ENCODE measurements at regions not wholly inside any gene's neighbourhood (a gene's known extent, or its start where the extent isn't known, plus 50 kb on each side); places are given as distances from the start of the nearest gene placed in this dataset.

- Histone ChIP-seq H3K4me1 (ENCODE audit: control insufficient read depth, insufficient read depth, low read length) (no peaks in the 10 kb centered on the region), H3K4me3 (ENCODE audit: low read depth in 2 of 2, low read length in 2 of 2) (no peak overlapping the region), H3K9me3 (ENCODE audit: control insufficient read depth, insufficient read depth, low read depth, low read length) (no peaks in the 10 kb centered on the region), H3K36me3 (ENCODE audit: control insufficient read depth, insufficient read depth, low read length) (no peaks in the 10 kb centered on the region), H3K27ac (ENCODE audit: low read length) (no peak overlapping the region), H3K27me3 (ENCODE audit: control insufficient read depth, insufficient read depth, low read length) (no peaks in the 10 kb centered on the region)
- POLR2A ChIA-PET, result no interaction called here
- CTCF ChIA-PET, result no interaction called here
- in situ Hi-C loops (cut with HindIII; ENCODE audit: low pct_unique_long_range_greater_than_20kb, low sequenced_read_pairs), result no loop called here
- DNase-seq (ENCODE audit: low read depth, low spot score) (no peak), ATAC-seq (no peak)
- no TSS peak for BruUV-seq (replicated peaks)
- no peak for TF ChIP-seq TCF7L2 (IDR thresholded peaks at IDR 0.05; ENCODE audit: low read depth, low read length)
- intact Hi-C loops (cut with micrococcal nuclease; ENCODE audit: unreplicated experiment), result no loop called here
These were observed 480.0 kb upstream of the JAG1 start for GRCh38 chr20:11153819-11154218.

GRCh38 chr20:11155156-11155756 is 481.5 kb upstream of the JAG1 start:
- Histone ChIP-seq H3K4me1 (ENCODE audit: control insufficient read depth, insufficient read depth, low read length) (no peaks in the 10 kb centered on the region), H3K9me3 (ENCODE audit: control insufficient read depth, insufficient read depth, low read depth, low read length) (no peaks in the 10 kb centered on the region), H3K27me3 (ENCODE audit: control insufficient read depth, insufficient read depth, low read length) (no peaks in the 10 kb centered on the region), H3K27ac (ENCODE audit: low read length) (no peak overlapping the region), H3K36me3 (ENCODE audit: control insufficient read depth, insufficient read depth, low read length) (no peaks in the 10 kb centered on the region), H3K4me3 (ENCODE audit: low read depth in 2 of 2, low read length in 2 of 2) (no peak overlapping the region)
- BruUV-seq (replicated peaks), result no TSS peak
- ChIA-PET POLR2A (no interaction called here), CTCF (no interaction called here)
- in situ Hi-C loops (cut with HindIII; ENCODE audit: low pct_unique_long_range_greater_than_20kb, low sequenced_read_pairs), result no loop called here
- intact Hi-C loops (cut with micrococcal nuclease; ENCODE audit: unreplicated experiment), result no loop called here
- DNase-seq (ENCODE audit: low read depth, low spot score) (no peak), ATAC-seq (no peak)
- TF ChIP-seq REST (IDR thresholded peaks at IDR 0.05; ENCODE audit: insufficient read depth in 1 of 2, low read depth in 2 of 2, low read length in 1 of 2) (no peak), SIN3A (IDR thresholded peaks at IDR 0.05; ENCODE audit: borderline replicate concordance, insufficient read depth, low read depth, low read length) (no peak), POLR2AphosphoS5 (IDR thresholded peaks at IDR 0.05; ENCODE audit: low read depth, low read length) (no peak), CTCF (IDR thresholded peaks at IDR 0.05) (no peak)

GRCh38 chr20:11156922-11157321 is 483.1 kb upstream of the JAG1 start:
- CTCF ChIA-PET, result no interaction called here
- DNase-seq (ENCODE audit: low read depth, low spot score) (no peak), ATAC-seq (no peak)
- TF ChIP-seq CTCF (IDR thresholded peaks at IDR 0.05) (no peak), POLR2AphosphoS5 (IDR thresholded peaks at IDR 0.05; ENCODE audit: low read depth, low read length) (no peak), TCF7L2 (IDR thresholded peaks at IDR 0.05; ENCODE audit: low read depth, low read length) (no peak), REST (IDR thresholded peaks at IDR 0.05; ENCODE audit: insufficient read depth in 1 of 2, low read depth in 2 of 2, low read length in 1 of 2) (no peak), SIN3A (IDR thresholded peaks at IDR 0.05; ENCODE audit: borderline replicate concordance, insufficient read depth, low read depth, low read length) (no peak)
- BruUV-seq (replicated peaks), result no TSS peak
- POLR2A ChIA-PET, result no interaction called here
- H3K36me3 ChIP-seq (ENCODE audit: control insufficient read depth, insufficient read depth, low read length), result no peaks in the 10 kb centered on the region
- no peak overlapping the region for H3K27ac ChIP-seq (ENCODE audit: low read length)
- no peaks in the 10 kb centered on the region for H3K27me3 ChIP-seq (ENCODE audit: control insufficient read depth, insufficient read depth, low read length)
- H3K4me3 ChIP-seq (ENCODE audit: low read depth in 2 of 2, low read length in 2 of 2), result no peak overlapping the region
- H3K9me3 ChIP-seq (ENCODE audit: control insufficient read depth, insufficient read depth, low read depth, low read length), result no peaks in the 10 kb centered on the region
- in situ Hi-C loops (cut with HindIII; ENCODE audit: low pct_unique_long_range_greater_than_20kb, low sequenced_read_pairs), result no loop called here
- intact Hi-C loops (cut with micrococcal nuclease; ENCODE audit: unreplicated experiment), result no loop called here
- no peaks in the 10 kb centered on the region for H3K4me1 ChIP-seq (ENCODE audit: control insufficient read depth, insufficient read depth, low read length)

Data from Panc1 (cell line).